Medulla oblongata (tissue), 1 donor: ENCODE measurements at regions not wholly inside any gene's neighbourhood (a gene's known extent, or its start where the extent isn't known, plus 50 kb on each side); places are given as distances from the start of the nearest gene placed in this dataset.
"Not testable (repeated sequence)": the region's sequence is repeated elsewhere in the genome, so short reads cannot be mapped to it uniquely, and the experiment has no call there.

Experiments used
- DNase-seq: peaks from one replicate; pipeline ENCODE4 v3.0.0-alpha.2; 2015; ENCODE audit errors: extremely low spot score

- DNase-seq = no peak
Measured at GRCh38 chr4:177802661-177803060, 360.4 kb upstream of the AGA start.

GRCh38 chr4:177803151-177803550 is 360.9 kb upstream of the AGA start:
- no peak for DNase-seq

- DNase-seq = no peak
Measured at GRCh38 chr4:177809791-177810190, 367.6 kb upstream of the AGA start.

GRCh38 chr4:177810220-177810619 is 368.0 kb upstream of the AGA start:
- DNase-seq = no peak

- DNase-seq = not testable (repeated sequence)
Measured at GRCh38 chr4:177818392-177818791, 376.2 kb upstream of the AGA start.

GRCh38 chr4:177826973-177827372 is 384.7 kb upstream of the AGA start:
- no peak for DNase-seq

GRCh38 chr4:177841258-177841657 is 399.0 kb upstream of the AGA start:
- no peak for DNase-seq

- no peak for DNase-seq
Measured at GRCh38 chr4:177853229-177853628, 411.0 kb upstream of the AGA start.

GRCh38 chr4:177855507-177856197 is 413.4 kb upstream of the AGA start:
- no peak for DNase-seq

- no peak for DNase-seq
Measured at GRCh38 chr4:177860171-177860570, 417.9 kb upstream of the AGA start.

GRCh38 chr4:177861551-177862094 is 419.4 kb upstream of the AGA start:
- DNase-seq = no peak

- no peak for DNase-seq
Measured at GRCh38 chr4:177862541-177863176, 420.4 kb upstream of the AGA start.

GRCh38 chr4:177879851-177880250 is 437.6 kb upstream of the AGA start:
- no peak for DNase-seq

- DNase-seq = no peak
Measured at GRCh38 chr4:177895136-177895535, 452.9 kb upstream of the AGA start.

GRCh38 chr4:177901786-177902185 is 459.5 kb upstream of the AGA start:
- no peak for DNase-seq

GRCh38 chr4:177902386-177902785 is 460.1 kb upstream of the AGA start:
- no peak for DNase-seq

GRCh38 chr4:177907736-177908424 is 465.6 kb upstream of the AGA start:
- DNase-seq = no peak

- no peak for DNase-seq
Measured at GRCh38 chr4:177921715-177922114, 479.5 kb upstream of the AGA start.

- no peak for DNase-seq
Measured at GRCh38 chr4:177923888-177924287, 481.7 kb upstream of the AGA start.

- no peak for DNase-seq
Measured at GRCh38 chr4:177937041-177937440, 494.8 kb upstream of the AGA start.

GRCh38 chr4:177938226-177938625 is 496.0 kb upstream of the AGA start:
- no peak for DNase-seq

- DNase-seq = no peak
Measured at GRCh38 chr4:177945268-177945667, 503.0 kb upstream of the AGA start.

GRCh38 chr4:177947607-177948006 is 505.4 kb upstream of the AGA start:
- DNase-seq = no peak
